Limb (tissue), 2 donors: ENCODE measurements at regions not wholly inside any gene's neighbourhood (a gene's known extent, or its start where the extent isn't known, plus 50 kb on each side); places are given as distances from the start of the nearest gene placed in this dataset.

Source experiments
- DNase-seq, 2 donors: peaks; one replicate each; pipeline ENCODE4 v3.0.0-alpha.2; 2016; ENCODE audit errors: extremely low spot score in 2 of 2

DNA sequence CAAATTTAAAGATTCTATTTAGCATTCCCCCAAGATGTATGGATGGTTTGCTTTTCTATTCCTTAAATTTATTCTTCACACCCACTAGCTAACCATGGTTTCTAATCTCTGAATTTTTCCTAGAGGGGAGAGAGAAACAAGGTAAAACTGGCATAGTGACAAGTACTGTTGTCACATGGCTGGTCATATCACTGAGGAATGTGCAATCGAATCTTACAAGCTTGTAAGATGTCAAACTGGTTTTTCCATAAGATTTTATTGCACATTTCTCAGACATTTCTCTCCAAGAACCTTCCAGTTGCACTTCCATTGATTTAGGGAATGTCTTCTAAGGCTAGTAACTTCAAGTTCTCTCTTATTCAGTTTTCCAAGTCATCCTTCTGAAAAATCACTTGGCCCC, 89.8 kb downstream of the MBL2 start:
- no peak for DNase-seq

DNA sequence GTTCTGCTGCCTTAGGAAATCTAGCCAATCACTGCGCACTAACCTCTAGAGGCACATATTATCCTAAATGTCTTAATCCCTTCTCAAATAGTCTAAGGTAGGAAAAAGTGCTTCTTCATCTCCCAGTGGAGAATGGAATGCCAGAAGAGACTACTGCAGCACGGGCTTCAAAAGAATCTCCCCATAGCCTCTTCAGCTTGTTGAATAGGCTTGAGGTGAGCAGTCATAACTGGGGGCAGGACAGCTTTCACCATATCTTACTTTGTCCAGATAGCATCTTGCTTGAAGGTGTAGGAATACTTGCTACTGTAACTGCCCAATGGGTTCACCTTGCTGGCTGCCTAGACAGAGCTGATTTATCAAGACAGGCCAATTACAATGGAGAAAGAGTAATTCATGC, 88.8 kb downstream of the MBL2 start:
- no peak for DNase-seq

DNA sequence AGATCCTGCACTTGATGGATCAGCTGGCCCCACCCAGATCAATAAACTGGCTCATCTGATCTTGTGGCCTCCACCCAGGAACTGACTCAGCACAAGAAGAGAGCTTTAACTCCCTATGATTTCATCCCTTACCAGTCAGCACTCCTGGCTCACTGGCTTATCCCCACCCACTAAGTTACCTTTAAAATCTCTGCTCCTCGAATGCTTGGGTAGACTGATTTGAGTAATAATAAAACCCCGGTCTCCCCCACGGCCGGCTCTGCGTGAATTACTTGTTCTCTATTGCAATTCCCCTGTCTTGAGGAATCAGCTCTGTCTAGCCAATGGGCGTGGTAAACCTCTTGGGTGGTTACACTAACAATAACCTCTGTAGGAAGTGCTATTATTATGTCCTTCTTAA, 83.7 kb downstream of the MBL2 start:
- no peak for DNase-seq

DNA sequence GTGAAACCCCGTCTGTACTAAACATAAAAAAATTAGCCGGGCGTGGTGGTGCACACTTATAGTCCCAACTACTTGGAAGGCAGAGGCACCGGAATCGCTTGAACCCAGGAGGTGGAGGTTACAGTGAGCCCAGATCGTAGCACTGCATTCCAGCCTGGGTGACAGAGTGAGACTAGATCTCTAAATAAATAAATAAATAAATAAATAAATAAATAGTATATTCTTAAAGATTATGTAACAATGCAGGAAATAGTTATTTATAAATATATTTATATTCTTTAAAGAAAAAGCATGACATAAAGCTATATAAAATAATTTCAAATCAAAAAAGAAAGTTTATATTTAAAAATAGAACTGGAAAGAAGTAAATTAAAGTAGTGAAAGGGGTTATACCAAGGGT, 76.4 kb downstream of the MBL2 start:
- DNase-seq: no peak

DNA sequence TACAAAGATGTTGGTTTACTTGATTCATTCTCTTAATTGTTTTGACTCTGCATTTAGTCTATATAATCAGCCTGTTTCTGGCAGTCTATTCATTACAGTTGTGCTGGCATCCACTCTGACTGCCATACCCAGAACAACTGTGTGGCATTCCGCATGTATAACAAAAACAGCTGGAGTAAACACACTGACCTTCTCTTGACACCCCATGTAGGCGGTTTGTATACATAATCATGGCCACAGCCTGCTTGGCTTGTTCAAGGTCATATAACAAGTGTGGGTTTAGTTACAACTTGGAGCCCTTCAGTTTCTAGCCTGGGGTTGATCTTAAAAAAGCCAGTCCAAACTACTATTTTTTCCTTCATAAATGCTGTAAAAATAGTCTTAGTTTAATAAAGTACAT, 70.9 kb downstream of the MBL2 start:
- no peak for DNase-seq

DNA sequence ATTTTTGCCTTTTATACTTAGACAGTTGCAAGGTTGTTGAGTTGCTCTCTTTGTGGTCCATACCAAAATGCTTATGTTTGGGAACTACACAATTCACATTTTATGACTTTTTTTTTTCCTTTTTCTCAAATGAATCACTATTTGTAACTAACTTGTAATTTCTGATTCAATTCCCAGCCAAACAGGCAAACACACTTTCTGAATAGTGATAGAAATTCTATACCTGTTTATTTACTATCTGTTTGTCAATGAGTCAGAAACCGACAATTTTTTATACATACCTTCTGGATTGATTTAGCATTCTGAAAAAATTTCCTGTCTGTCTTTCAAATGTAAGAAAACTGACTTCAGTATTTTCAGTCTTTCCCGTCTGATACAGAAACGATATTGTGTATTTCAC, 69.1 kb downstream of the MBL2 start:
- DNase-seq: no peak

DNA sequence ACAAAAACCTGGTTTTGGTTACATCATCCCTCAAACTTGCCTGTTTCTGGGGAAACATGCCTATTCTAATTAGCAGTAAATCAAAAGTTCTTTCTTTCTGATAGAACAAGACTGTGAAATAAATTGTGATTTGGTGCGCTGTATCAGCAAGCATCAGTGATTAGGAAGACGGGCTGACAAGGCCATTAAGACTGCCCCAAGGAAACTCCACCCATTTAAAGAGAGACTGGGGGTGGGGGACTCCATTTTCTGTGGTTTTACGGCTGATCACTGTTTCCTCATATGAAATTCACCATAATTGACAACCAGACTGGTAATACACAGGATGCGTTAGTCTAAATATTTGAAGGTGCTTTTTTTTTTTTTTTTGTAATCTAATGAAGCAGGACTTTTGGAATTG, 68.7 kb downstream of the MBL2 start:
- DNase-seq: no peak

DNA sequence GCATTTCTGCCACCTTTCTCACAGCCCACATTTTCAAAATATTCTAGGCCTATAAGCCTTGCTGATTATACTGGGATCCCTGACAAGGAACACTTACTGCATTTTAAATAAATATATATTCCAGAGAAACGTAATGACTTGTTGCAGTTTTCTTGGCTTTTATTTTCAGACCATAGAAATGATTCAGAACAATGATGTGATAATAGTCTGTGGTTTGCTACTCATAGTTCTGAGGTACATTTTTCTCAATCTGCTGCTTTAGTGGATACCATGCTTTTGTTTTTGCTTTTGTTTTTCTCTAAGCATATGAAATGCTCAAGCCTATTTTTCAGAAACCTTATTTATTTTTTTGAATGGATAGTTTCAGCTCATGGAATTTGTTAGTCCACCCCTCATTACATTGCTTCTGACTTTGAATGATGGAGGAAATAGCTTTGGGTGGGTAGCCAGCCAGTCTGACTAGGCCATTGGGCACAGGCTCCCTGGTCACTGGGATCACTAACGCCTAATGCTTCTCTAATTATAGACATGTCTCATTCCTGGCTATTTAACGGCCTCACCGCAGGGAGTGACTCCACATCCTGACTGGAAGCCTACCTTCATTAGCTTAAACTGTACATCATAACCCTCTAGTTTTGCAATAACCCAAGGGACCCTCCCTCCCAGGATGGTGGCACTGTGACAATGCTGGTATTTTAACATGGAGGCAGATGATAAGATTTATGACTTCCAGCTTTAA, 66.1 kb downstream of the MBL2 start:
- no peak for DNase-seq
